ENCODE measurements at regions not wholly inside any gene's neighbourhood (a gene's known extent, or its start where the extent isn't known, plus 50 kb on each side); places are given as distances from the start of the nearest gene placed in this dataset.

DNA sequence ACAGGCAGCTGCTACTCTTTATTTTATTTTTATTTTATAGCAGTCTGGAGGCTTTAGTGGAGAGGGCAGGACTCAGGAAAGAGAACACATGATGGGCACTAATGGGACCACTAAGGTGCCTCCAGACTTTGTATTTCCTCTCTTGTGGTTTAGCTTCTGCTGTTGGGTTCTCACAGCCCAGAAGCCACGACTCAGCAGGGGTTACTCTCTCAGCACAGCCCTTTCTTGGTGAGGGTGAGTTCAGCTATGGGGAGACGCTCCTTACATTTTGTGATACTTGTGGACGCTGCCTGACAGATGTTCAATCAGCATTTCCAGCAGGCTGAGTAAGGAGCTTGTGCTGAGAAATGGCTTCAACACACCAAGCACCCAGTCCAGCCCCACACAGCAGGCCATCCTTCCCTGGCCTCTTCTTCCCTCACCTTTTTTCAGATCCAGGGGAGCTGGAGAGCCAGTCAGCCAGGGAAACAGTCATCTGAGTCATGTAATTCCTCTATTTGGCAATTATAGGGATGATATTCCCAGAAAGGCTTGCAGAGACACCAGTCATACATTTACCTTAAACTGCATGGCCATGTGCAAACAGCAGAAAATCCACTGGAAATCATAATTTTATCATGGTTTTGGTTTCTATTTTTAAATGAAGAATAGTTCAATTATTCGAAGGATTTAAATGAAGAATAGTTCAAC is 53.2 kb upstream of the RAB3GAP2 start:
- Histone ChIP-seq H3K4me3 (no peak overlapping the region), H3K4me1 (no peaks in the 10 kb centered on the region), H3K27me3 (no peaks in the 10 kb centered on the region), H3K9me3 (no peaks in the 10 kb centered on the region), H3K36me3 (no peaks in the 10 kb centered on the region), H3K27ac (no peak overlapping the region)
- DNase-seq (no peak), ATAC-seq (ENCODE audit: low FRiP score in 2 of 2) (no peak)
- TF ChIP-seq POLR2AphosphoS5 (IDR thresholded peaks at IDR 0.05): no peak
- TF ChIP-seq EP300 (IDR thresholded peaks at IDR 0.05): no peak
- TF ChIP-seq POLR2A (IDR thresholded peaks at IDR 0.05): no peak
- TF ChIP-seq, protein P1, sequence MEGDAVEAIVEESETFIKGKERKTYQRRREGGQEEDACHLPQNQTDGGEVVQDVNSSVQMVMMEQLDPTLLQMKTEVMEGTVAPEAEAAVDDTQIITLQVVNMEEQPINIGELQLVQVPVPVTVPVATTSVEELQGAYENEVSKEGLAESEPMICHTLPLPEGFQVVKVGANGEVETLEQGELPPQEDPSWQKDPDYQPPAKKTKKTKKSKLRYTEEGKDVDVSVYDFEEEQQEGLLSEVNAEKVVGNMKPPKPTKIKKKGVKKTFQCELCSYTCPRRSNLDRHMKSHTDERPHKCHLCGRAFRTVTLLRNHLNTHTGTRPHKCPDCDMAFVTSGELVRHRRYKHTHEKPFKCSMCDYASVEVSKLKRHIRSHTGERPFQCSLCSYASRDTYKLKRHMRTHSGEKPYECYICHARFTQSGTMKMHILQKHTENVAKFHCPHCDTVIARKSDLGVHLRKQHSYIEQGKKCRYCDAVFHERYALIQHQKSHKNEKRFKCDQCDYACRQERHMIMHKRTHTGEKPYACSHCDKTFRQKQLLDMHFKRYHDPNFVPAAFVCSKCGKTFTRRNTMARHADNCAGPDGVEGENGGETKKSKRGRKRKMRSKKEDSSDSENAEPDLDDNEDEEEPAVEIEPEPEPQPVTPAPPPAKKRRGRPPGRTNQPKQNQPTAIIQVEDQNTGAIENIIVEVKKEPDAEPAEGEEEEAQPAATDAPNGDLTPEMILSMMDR (IDR thresholded peaks at IDR 0.05): no peak
- 84 to 93% methylated on average over 1 to 4 of the region's 4 CpGs for WGBS, 2 donors

DNA sequence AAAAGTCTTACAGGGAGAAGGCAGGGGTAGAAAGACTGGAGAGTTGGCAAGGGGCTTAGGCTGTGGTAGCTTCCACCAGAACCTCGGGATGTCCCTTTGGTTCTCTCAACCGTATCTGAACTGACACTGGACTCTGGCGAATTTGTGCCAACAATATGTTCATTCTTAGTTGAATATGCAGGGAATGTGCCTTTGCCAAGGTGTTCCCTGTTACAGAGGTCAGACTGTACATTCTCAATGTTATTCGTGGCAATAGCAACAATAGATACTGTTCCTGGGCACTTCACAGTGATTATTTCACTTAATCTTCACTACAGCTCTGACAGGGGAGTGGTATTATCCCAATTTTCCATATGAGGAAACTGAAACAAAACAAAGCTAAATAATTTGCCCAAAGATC is 51.5 kb upstream of the RAB3GAP2 start:
- TF ChIP-seq POLR2A (IDR thresholded peaks at IDR 0.05) (no peak), POLR2AphosphoS5 (IDR thresholded peaks at IDR 0.05) (no peak), EP300 (IDR thresholded peaks at IDR 0.05) (no peak)
- TF ChIP-seq, protein P1 (IDR thresholded peaks at IDR 0.05): no peak
- DNase-seq (no peak), ATAC-seq (ENCODE audit: low FRiP score in 2 of 2) (no peak)
- H3K27me3 ChIP-seq: no peaks in the 10 kb centered on the region
- H3K27ac ChIP-seq: no peak overlapping the region
- no peak overlapping the region for H3K4me3 ChIP-seq
- no peaks in the 10 kb centered on the region for H3K4me1 ChIP-seq
- no peaks in the 10 kb centered on the region for H3K36me3 ChIP-seq
- WGBS, 2 donors: 64 to 85% methylated on average over 4 of the region's 4 CpGs
- no peaks in the 10 kb centered on the region for H3K9me3 ChIP-seq

DNA sequence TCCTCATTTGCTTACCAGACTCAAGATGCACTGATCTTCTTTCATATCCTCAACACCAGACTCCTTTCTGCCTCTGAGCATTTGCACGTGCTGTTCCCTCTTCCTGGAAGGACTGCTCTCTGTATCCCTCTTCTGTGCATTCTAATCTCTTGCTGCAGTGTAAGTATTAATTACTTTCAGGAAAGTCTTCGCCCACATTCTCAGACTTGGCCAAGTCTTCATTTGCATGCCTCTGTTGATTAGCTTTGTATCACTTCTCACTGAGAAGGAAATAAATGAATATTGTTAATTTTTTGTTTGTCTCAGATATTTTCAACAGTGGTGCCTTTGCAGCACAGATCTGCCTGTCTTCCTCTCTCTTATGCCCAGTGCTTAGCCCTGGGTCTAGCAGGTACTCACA is 50.3 kb upstream of the RAB3GAP2 start:
- 85 to 86% methylated on average over 2 of the region's 2 CpGs for WGBS, 2 donors
- no peak for DNase-seq
- no peak for TF ChIP-seq EP300 (IDR thresholded peaks at IDR 0.05)
- TF ChIP-seq POLR2A (IDR thresholded peaks at IDR 0.05): no peak
- no peaks in the 10 kb centered on the region for H3K4me1 ChIP-seq
- no peak for ATAC-seq (ENCODE audit: low FRiP score in 2 of 2)
- H3K4me3 ChIP-seq: no peak overlapping the region
- H3K27ac ChIP-seq: no peak overlapping the region
- H3K27me3 ChIP-seq: no peaks in the 10 kb centered on the region
- H3K36me3 ChIP-seq: no peaks in the 10 kb centered on the region
- no peaks in the 10 kb centered on the region for H3K9me3 ChIP-seq

Small RNA genes lying in the stretch of these regions (small RNA-seq; reads per million reads assigned to genes)
- gene AC096644.2: 0 reads per million in 4 donors

Data from upper lobe of left lung (tissue), 6 donors.